ENCODE measurements at regions not wholly inside any gene's neighbourhood (a gene's known extent, or its start where the extent isn't known, plus 50 kb on each side); places are given as distances from the start of the nearest gene placed in this dataset.
"Not testable (repeated sequence)": the region's sequence is repeated elsewhere in the genome, so short reads cannot be mapped to it uniquely, and the experiment has no call there.

GRCh38 chr6:121555201-121555600 is 119.8 kb downstream of the GJA1 start:
- H3K9ac ChIP-seq (ENCODE audit: extremely low read depth, insufficient read length, low read length): no peak overlapping the region
- no peaks in the 10 kb centered on the region for H3K9me3 ChIP-seq (ENCODE audit: control insufficient read depth, low read depth, low read length)
- no peak overlapping the region for H2AK5ac ChIP-seq (ENCODE audit: insufficient read length, low read length)
- no peak overlapping the region for H4K5ac ChIP-seq (ENCODE audit: insufficient read length, low read depth, low read length)
- no peak overlapping the region for H2BK12ac ChIP-seq (ENCODE audit: insufficient read length, low read depth, low read length)
- no peak overlapping the region for H3K18ac ChIP-seq (ENCODE audit: insufficient read length, low read depth, low read length)
- no peak overlapping the region for H3K56ac ChIP-seq (ENCODE audit: insufficient read length, low read depth, low read length)
- no peak overlapping the region for H3K4me2 ChIP-seq (ENCODE audit: insufficient read depth, insufficient read length, low read length)
- H3K4ac ChIP-seq (ENCODE audit: low read depth, low read length): no peak overlapping the region
- H2BK15ac ChIP-seq (ENCODE audit: low read depth, low read length): no peak overlapping the region
- no peaks in the 10 kb centered on the region for H3K79me1 ChIP-seq (ENCODE audit: insufficient read depth, low read depth, low read length, poor library complexity, severe bottlenecking)
- WGBS (ENCODE audit: extremely low coverage, insufficient read length, low lambda C conversion rate): no CpG with 5 or more reads among the region's 4 CpGs
- no peak overlapping the region for H2AFZ ChIP-seq (ENCODE audit: low read length)
- TF ChIP-seq CTCF (conservative IDR thresholded peaks at IDR 0.05): no peak
- Mint-ChIP-seq H3K4me1 (no peaks in the 10 kb centered on the region), H3K9me3 (no peaks in the 10 kb centered on the region; a peak in 2 of 5 replicates), H3K36me3 (ENCODE audit: insufficient read depth in 1 of 3, low read depth in 3 of 3) (no peaks in the 10 kb centered on the region), H3K27ac (no peak overlapping the region), H3K4me3 (no peak overlapping the region), H3K27me3 (ENCODE audit: low read depth) (no peaks in the 10 kb centered on the region)
- H3K23ac ChIP-seq (ENCODE audit: insufficient read length, low read depth, low read length): no peak overlapping the region
- H2BK20ac ChIP-seq (ENCODE audit: low read depth, low read length, poor library complexity, severe bottlenecking): no peak overlapping the region
- no peaks in the 10 kb centered on the region for H3K23me2 ChIP-seq (ENCODE audit: insufficient read length, low read depth, low read length, poor library complexity, severe bottlenecking)
- no peaks in the 10 kb centered on the region for H4K20me1 ChIP-seq (ENCODE audit: control insufficient read depth, insufficient read depth, insufficient read length)
- no peak for DNase-seq
- no peaks in the 10 kb centered on the region for H3K79me2 ChIP-seq (ENCODE audit: insufficient read depth, low read length)
- H3K27me3 ChIP-seq (ENCODE audit: insufficient read depth, low read length): no peaks in the 10 kb centered on the region
- H3K4me1 ChIP-seq (ENCODE audit: insufficient read depth, low read length): no peaks in the 10 kb centered on the region
- no peak overlapping the region for H2BK120ac ChIP-seq (ENCODE audit: low read depth, low read length, poor library complexity, severe bottlenecking)
- H2BK5ac ChIP-seq (ENCODE audit: insufficient read length, low read length): no peak overlapping the region
- no peak overlapping the region for H3T11ph ChIP-seq (ENCODE audit: low read length)
- H3K27ac ChIP-seq (ENCODE audit: insufficient read length, low read depth, low read length): no peak overlapping the region
- H4K8ac ChIP-seq (replicated peaks; ENCODE audit: insufficient read length, low read depth, low read length): no peak overlapping the region
- no peak overlapping the region for H3K14ac ChIP-seq (ENCODE audit: insufficient read depth, low read length)
- H4K91ac ChIP-seq (ENCODE audit: insufficient read length, low read depth, low read length): no peak overlapping the region

- not testable (repeated sequence) for H3K9me3 ChIP-seq (ENCODE audit: control insufficient read depth, low read depth, low read length); H2BK12ac ChIP-seq (ENCODE audit: insufficient read length, low read depth, low read length); H3K23ac ChIP-seq (ENCODE audit: insufficient read length, low read depth, low read length); H3K4me1 Mint-ChIP-seq; H3K14ac ChIP-seq (ENCODE audit: insufficient read depth, low read length); H3K4me2 ChIP-seq (ENCODE audit: insufficient read depth, insufficient read length, low read length); H2BK15ac ChIP-seq (ENCODE audit: low read depth, low read length); H3K27me3 ChIP-seq (ENCODE audit: insufficient read depth, low read length); H2BK120ac ChIP-seq (ENCODE audit: low read depth, low read length, poor library complexity, severe bottlenecking); H3K9ac ChIP-seq (ENCODE audit: extremely low read depth, insufficient read length, low read length); H2BK5ac ChIP-seq (ENCODE audit: insufficient read length, low read length); H3K23me2 ChIP-seq (ENCODE audit: insufficient read length, low read depth, low read length, poor library complexity, severe bottlenecking); H3K56ac ChIP-seq (ENCODE audit: insufficient read length, low read depth, low read length); H2AFZ ChIP-seq (ENCODE audit: low read length); H3T11ph ChIP-seq (ENCODE audit: low read length); DNase-seq; H2AK5ac ChIP-seq (ENCODE audit: insufficient read length, low read length); H3K79me1 ChIP-seq (ENCODE audit: insufficient read depth, low read depth, low read length, poor library complexity, severe bottlenecking); H2BK20ac ChIP-seq (ENCODE audit: low read depth, low read length, poor library complexity, severe bottlenecking); H3K79me2 ChIP-seq (ENCODE audit: insufficient read depth, low read length); H3K18ac ChIP-seq (ENCODE audit: insufficient read length, low read depth, low read length); H3K4me3 Mint-ChIP-seq; H3K27me3 Mint-ChIP-seq (ENCODE audit: low read depth); H4K20me1 ChIP-seq (ENCODE audit: control insufficient read depth, insufficient read depth, insufficient read length); H4K91ac ChIP-seq (ENCODE audit: insufficient read length, low read depth, low read length); H3K27ac Mint-ChIP-seq; H4K8ac ChIP-seq (replicated peaks; ENCODE audit: insufficient read length, low read depth, low read length); H3K27ac ChIP-seq (ENCODE audit: insufficient read length, low read depth, low read length); H3K36me3 Mint-ChIP-seq (ENCODE audit: insufficient read depth in 1 of 3, low read depth in 3 of 3); H3K4ac ChIP-seq (ENCODE audit: low read depth, low read length); H4K5ac ChIP-seq (ENCODE audit: insufficient read length, low read depth, low read length); H3K4me1 ChIP-seq (ENCODE audit: insufficient read depth, low read length); H3K9me3 Mint-ChIP-seq
- no CpG with 5 or more reads among the region's 3 CpGs for WGBS (ENCODE audit: extremely low coverage, insufficient read length, low lambda C conversion rate)
These were observed 120.7 kb downstream of the GJA1 start for GRCh38 chr6:121556149-121556548.

Data from H9 (cell line).